Hypothalamus (tissue), 51 donors: ENCODE measurements at regions not wholly inside any gene's neighbourhood (a gene's known extent, or its start where the extent isn't known, plus 50 kb on each side); places are given as distances from the start of the nearest gene placed in this dataset.
"Not testable (repeated sequence)": the region's sequence is repeated elsewhere in the genome, so short reads cannot be mapped to it uniquely, and the experiment has no call there.

Source experiments
- DNase-seq, 51 donors: peaks; one replicate each; lab custom pipeline; 2025; lab: John Stamatoyannopoulos, UW

GRCh38 chr3:8328967-8329366, 172.7 kb upstream of the LMCD1 start:
- DNase-seq, result no peak

- DNase-seq, result no peak
These were observed 172.0 kb upstream of the LMCD1 start for GRCh38 chr3:8329598-8329997.

- DNase-seq, result no peak
These were observed 165.2 kb upstream of the LMCD1 start for GRCh38 chr3:8336456-8336855.

GRCh38 chr3:8338424-8338823, 163.2 kb upstream of the LMCD1 start:
- no peak for DNase-seq

- DNase-seq, result no peak
These were observed 159.8 kb upstream of the LMCD1 start for GRCh38 chr3:8341821-8342247.

GRCh38 chr3:8343058-8343457, 158.6 kb upstream of the LMCD1 start:
- no peak for DNase-seq

- no peak for DNase-seq
These were observed 156.2 kb upstream of the LMCD1 start for GRCh38 chr3:8345398-8345797.

GRCh38 chr3:8348076-8348475, 153.5 kb upstream of the LMCD1 start:
- DNase-seq, result no peak

- DNase-seq, result no peak
These were observed 149.1 kb upstream of the LMCD1 start for GRCh38 chr3:8352475-8352874.

GRCh38 chr3:8353364-8353763, 148.3 kb upstream of the LMCD1 start:
- DNase-seq, result no peak

GRCh38 chr3:8355346-8355745, 146.3 kb upstream of the LMCD1 start:
- DNase-seq, result no peak

- DNase-seq, result not testable (repeated sequence)
These were observed 145.6 kb upstream of the LMCD1 start for GRCh38 chr3:8356066-8356465.

- DNase-seq, result no peak
These were observed 143.8 kb upstream of the LMCD1 start for GRCh38 chr3:8357859-8358258.

GRCh38 chr3:8359133-8359532, 142.5 kb upstream of the LMCD1 start:
- no peak for DNase-seq

GRCh38 chr3:8363200-8363599, 138.4 kb upstream of the LMCD1 start:
- no peak for DNase-seq

GRCh38 chr3:8365541-8365940, 136.1 kb upstream of the LMCD1 start:
- DNase-seq, result no peak

- DNase-seq, result peak in 1 of 51 donors; percentile 3
These were observed 135.3 kb upstream of the LMCD1 start for GRCh38 chr3:8366219-8366810.

- DNase-seq, result no peak
These were observed 133.0 kb upstream of the LMCD1 start for GRCh38 chr3:8368598-8368997.

- no peak for DNase-seq
These were observed 132.0 kb upstream of the LMCD1 start for GRCh38 chr3:8369638-8370037.

- DNase-seq, result no peak
These were observed 130.5 kb upstream of the LMCD1 start for GRCh38 chr3:8371085-8371551.

GRCh38 chr3:8371960-8372463, 129.6 kb upstream of the LMCD1 start:
- DNase-seq, result no peak

GRCh38 chr3:8380904-8381704, 120.5 kb upstream of the LMCD1 start:
- no peak for DNase-seq
